ENCODE measurements at regions not wholly inside any gene's neighbourhood (a gene's known extent, or its start where the extent isn't known, plus 50 kb on each side); places are given as distances from the start of the nearest gene placed in this dataset.

DNA sequence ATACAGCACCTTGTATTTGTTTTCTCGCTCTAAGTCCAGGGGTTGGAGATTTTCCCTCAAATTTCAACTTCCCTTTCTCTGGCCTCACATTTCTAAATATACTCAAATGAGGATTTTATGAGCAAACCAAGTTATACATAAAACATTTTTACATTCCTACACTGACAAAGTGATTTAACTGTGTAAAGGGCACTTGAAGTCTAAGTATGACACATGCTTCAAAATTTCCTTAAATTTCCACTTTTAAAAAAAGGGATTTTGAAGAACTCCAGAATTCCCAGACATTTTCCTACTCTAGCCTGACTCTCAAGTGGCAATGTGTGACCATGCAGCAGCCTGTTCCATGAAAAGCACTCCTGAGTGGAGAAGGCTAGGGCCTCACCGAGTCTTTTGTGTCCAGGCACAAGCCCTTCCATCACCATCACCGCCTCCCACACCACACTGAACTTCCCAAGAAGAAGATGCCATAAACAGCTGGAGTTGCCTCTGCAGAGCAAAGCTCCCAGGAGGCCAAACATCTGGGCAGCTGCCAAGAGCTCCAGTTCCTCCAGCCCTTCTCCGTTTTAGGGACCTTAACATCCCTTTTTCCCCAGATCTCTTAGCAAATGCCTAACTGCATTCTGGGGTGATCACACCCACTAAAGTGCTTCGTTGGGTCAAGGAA lies 68.9 kb downstream of the NCR2 start:
- no peak for DNase-seq

DNA sequence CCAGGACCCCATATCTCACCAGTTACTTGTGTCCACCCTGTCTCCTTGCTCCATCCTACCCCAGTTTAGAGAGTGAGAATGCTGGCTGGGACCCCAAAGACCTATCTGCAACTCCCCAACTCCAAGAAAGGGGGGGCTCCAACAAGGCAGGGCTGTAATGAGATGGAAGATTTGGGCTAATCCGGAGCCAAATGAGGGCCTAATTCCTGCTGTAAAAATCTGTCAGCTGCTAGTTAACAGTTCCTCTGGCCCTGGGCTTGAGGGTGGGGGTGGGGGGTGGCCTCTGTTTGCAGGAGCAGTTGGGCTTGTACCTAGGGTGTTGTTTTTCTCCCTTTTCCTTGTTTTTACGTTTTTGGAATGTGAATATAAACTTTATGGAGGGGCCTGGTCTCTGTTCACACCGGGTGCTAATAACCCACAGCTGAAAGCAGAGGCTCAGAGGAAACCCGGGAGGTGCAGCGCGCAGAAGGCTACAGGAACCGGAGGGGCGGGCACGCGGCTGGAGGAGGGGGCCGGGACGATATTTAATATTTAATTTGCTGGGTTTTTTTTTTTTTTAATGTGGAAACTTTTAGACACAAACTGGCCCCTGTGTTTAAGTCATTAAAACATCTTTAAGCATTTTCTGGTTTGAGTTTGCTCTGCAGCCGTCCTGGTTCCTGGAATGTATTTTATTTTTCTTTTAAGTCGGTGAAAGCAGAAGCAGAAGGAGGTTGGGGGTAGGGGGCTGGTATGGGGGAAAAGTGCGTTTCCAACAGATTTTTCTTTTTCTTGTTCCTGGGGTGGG lies 70.7 kb downstream of the NCR2 start:
- DNase-seq = no peak

DNA sequence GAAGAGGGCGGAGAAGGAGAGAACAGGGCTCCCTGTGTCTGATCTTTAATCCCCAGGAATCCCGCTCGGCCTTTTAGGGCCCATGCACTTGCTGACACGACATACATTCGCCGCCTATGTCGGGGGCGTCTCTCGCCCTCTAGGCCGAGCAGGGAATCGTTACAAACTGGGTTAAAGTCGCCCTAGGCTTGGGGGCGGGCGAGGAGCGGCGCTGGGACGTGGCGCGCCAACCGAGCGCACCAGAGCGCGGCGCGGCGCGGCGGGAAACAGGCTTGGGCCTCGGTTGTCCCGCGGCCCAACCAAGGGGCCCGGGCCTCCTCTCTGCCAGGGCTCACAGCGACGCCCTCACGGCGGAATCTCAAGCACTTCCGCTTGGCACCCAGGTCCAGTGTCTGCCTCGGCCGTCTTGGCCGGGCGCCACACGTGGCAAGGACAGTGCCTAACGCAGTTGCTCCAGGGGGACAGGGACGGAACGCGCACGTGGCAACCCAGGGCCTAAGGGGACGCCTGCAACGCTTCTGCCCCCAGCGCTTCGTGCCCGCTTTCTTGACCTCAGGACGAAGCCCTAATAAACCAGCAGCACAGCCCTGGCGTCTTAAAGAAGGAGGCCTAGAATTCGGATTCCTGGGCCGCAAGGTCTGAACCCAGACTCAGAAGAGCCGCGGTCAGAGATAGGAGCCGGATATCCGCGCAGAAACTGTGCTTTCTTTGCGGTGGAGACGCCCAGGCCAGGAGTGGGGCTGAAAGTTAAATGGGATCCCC lies 71.5 kb downstream of the NCR2 start:
- DNase-seq = no peak

- no peak for DNase-seq
These were observed 73.2 kb downstream of the NCR2 start for GRCh38 chr6:41408576-41408975.

DNA sequence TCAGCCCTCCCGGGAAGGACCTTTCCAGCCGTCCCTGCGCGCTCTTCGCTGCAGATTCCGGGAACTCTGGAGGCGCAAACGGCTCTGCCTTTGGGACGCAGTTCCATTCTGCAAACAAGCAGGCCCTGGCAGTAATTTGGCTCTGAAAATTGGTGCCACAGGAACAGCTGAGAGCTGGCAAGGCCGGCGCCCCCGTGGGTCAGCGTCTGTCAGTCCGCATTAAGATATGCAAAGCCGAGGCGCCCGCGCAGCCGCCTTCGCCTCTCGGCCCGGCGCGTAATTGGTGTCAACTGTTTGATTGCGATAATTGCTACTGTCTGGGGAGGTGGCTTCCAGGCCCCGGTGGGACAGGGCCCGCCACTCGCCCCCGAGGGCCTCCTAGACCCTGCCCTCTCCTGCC lies 73.6 kb downstream of the NCR2 start:
- DNase-seq = no peak

DNA sequence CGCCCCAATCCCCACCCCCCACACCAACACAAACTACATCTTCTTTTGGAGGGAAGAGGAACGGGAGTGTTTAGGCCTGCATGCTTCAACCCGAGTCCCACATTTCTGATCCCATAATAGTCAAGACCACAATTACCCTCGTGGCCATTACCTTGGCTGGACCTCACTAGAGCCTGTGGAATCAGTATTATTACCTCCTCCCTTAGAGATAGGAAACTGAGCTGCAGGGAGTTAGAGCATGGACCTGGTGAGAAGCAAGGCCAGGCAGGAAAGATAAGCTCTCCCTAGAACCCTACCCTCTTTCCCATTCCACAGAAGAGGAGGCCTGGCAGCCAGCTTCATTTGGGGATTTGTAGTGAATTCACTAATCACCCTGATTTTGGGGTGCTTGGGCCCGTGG lies 74.1 kb downstream of the NCR2 start:
- no peak for DNase-seq

- DNase-seq = no peak
These were observed 76.6 kb downstream of the NCR2 start for GRCh38 chr6:41411961-41412360.

GRCh38 chr6:41413250-41413649 lies 77.8 kb downstream of the NCR2 start:
- no peak for DNase-seq

DNA sequence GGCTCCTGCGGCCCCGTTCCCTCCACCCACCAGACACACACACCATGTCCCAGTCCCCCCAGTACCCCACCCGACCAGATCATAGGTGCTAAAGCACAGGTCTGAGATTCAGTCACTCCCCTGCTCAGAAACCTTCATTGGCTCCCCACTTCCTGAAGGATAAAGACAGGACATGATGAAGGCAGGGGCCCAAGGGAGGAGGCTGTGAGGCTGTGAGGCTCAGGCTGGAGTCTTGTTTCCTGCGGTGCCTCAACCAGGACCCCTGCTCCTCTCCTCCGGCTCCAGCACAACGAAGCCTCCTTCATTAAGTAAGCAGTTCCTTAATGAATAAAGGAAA lies 81.1 kb downstream of the NCR2 start:
- no peak for DNase-seq

GRCh38 chr6:41418741-41419140 lies 83.3 kb downstream of the NCR2 start:
- DNase-seq = no peak

GRCh38 chr6:41419385-41419784 lies 84.0 kb downstream of the NCR2 start:
- no peak for DNase-seq

GRCh38 chr6:41420186-41420585 lies 84.8 kb downstream of the NCR2 start:
- DNase-seq = no peak

DNA sequence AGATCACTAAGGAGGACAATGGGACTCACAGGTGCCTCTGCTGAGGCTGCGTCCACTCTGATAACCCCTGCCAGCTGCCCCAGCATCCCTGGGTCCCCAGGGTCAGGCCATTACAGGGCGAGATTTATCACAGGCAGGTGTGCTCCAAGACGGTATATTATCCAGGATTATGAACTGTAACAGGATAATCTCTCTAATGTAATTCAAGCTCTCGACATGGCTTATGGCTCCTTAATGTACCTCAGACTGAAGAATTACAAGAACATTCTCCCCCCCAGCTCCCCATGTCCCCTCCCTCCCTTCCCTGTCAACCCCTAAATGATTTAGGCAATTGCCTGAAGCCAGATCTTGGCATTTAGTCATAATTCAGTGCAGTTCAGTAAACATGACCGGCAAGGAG lies 86.8 kb downstream of the NCR2 start:
- DNase-seq = no peak

GRCh38 chr6:41423002-41423401 lies 87.6 kb downstream of the NCR2 start:
- DNase-seq = no peak

DNA sequence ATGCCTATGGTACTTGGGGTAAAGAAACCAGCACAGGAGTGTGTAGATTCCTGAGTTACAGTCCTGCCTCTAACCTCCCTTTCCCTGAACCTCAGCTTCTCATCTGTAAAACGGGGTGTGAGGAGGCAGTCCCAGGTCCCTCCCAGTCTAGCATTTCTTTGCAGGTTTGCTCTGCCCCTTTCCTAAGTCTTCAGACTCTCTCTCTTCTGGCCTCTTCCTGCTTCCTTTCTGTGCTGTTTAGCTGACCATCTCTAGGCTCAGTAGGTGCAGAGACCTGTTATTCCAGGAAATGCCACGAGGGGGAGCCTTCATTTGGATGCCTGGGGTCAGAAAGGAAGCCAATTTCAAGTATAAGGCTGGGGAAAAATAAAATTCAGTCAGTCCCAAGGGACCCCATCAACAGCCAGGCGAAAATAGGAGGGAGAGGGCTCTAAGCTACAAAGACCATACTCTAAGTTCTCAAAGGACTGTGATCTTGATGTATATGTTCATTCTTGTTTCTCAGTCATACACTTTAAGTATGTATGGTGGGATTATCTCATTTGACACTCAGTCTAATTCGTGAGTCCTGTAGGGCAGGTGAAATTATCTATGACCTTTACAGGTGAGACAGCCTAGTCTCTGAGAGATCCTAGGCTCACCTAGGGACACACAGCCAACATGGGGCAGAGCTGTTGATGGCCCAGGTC lies 89.1 kb downstream of the NCR2 start:
- DNase-seq = no peak

GRCh38 chr6:41425511-41425910 lies 90.1 kb downstream of the NCR2 start:
- DNase-seq = no peak

DNA sequence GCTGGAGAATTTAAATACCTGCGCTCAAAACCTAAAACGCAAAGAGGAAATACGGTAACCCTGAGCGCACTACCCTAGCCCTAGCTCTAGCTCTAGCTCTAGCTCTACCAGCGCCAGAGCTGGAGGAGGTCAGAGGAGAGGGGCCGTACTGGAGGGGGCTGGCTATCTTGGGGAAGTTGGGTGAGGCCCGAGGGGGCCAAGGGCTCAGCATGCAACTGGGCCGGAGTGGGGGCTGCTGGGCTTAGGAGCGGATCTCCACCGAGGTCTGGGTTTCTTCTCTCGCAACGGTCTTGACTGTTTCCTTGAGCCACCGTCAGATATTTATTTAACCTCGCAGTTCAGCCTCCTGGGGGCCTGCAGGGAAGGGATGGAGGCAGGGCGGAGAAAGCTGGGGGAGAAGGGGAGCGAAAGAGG lies 91.0 kb downstream of the NCR2 start:
- no peak for DNase-seq

GRCh38 chr6:41426888-41427641 lies 91.7 kb downstream of the NCR2 start:
- DNase-seq = no peak

DNA sequence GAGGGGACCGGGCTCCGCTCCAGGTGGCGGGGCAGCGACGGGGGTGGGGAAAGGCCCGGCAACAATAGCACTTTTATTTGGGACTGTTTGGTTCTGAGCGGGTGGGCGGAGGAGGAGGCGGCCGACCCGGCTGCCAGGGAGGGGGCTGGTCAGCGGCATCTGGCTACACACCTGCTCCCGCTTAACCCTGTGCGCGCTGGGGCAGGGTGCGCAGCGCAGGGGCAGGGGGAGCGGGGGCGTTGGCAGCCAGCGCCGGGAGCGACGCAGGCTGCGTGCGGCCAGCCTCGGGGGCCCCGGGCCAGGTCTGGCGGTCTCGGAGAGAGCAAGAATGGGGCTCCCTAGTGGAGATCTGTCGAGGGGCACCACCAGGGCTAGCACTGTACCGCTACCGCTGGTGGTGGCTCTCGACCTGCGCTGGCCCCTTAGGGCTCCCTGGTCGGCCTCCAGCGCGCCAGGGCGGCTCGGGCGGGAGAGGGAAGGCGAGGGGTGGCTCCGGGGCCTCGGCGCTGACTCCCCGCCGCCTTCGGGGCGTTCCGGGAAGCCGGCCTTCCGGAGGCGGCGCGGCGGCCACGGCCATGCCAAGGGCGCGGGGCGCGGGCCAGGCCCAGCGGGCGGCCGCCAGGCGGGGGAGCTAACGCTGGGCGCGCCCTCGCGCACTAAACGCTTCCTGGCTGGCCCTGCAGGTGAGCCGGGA lies 92.4 kb downstream of the NCR2 start:
- DNase-seq = no peak

DNA sequence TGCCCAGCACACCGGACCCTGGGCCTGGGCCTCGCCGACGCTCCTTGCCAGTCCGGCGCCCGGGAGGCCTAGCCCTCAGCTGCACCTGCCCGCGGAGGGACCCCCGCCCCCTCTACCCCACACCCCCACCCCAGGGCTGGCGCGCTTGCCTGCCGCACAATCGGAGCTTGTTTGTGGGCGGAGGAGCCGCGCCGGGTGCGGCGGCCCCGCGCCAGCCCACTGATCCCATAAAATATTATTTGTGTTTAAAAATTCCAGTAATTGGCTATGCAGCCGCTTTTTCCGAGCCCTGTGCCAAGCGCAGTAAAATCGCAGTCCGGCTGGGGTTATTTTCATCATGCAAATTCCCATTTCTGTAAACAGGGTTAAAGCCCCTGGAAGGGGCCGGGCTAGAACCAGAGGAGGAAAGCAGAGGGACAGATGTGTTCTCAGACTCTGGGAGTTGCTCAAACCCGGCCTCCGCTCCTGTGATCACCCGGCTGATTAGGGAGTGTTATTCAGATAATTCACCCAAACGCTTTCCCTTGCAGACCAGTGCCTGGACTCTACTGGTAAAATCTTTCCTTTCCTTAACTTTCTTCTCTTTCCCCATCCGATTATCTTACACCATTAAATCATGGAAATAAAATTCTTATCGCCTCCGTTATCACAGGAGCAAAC lies 93.1 kb downstream of the NCR2 start:
- DNase-seq = no peak

DNA sequence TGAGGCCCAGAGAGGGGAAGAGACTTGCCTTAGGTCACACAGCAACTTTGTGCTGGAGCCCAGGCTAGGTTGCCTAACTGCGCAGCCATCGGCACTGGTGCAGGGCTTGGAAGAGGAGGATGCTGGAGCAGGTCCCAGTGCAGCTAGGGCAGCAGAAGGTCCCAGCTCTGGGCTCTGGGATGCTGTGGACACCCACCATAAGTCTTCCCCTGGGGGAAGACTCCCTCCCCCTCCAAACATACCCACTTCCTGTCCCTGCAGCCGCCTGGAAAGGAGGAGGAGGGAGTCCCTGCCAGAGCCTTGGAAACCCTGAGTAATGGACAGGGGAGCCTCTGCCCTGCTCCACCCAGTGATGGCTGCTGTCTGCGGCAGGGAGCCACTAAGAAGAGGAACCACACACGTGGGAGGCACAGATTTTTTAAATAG lies 93.6 kb downstream of the NCR2 start:
- DNase-seq = no peak

Measured in SIG-M5 (cell line).